Small intestine (tissue), 7 donors: ENCODE measurements at regions not wholly inside any gene's neighbourhood (a gene's known extent, or its start where the extent isn't known, plus 50 kb on each side); places are given as distances from the start of the nearest gene placed in this dataset.
"Not testable (repeated sequence)": the region's sequence is repeated elsewhere in the genome, so short reads cannot be mapped to it uniquely, and the experiment has no call there.

ENCODE experiments used
- DNase-seq, 2 donors: peaks; one replicate each; pipeline versions ENCODE4 v3.0.0 to v3.0.0-alpha.2; 2013
- FAIRE-seq: peaks from 2 replicates; lab custom pipeline; 2012; peaks lifted over from hg19 to GRCh38; lab: Jason Lieb, UNC
- H3K27ac ChIP-seq, 3 donors: one replicate each; pipeline ENCODE4 v1.5.1; 2013; ENCODE audit warnings: low read length in 2 of 3, mild to moderate bottlenecking in 2 of 3, control low read depth in 1 of 3, inconsistent platforms in 1 of 3, low read depth in 1 of 3, moderate library complexity in 1 of 3
- H3K27me3 ChIP-seq, 3 donors: one replicate each; pipeline ENCODE4 v1.6.1; 2013; ENCODE audit warnings: low read length in 3 of 3, inconsistent platforms in 1 of 3; ENCODE audit not compliant: control insufficient read depth in 3 of 3, insufficient read depth in 3 of 3
- H3K36me3 ChIP-seq, 3 donors: one replicate each; pipeline ENCODE4 v1.6.1; 2013; ENCODE audit warnings: low read length in 3 of 3, inconsistent platforms in 1 of 3, low read depth in 1 of 3, mild to moderate bottlenecking in 1 of 3, moderate library complexity in 1 of 3; ENCODE audit not compliant: control insufficient read depth in 3 of 3, insufficient read depth in 2 of 3
- H3K4me1 ChIP-seq, 3 donors: one replicate each; pipeline ENCODE4 v1.6.1; 2013; ENCODE audit warnings: low read length in 2 of 3, inconsistent platforms in 1 of 3, low read depth in 1 of 3, mild to moderate bottlenecking in 1 of 3, moderate library complexity in 1 of 3; ENCODE audit not compliant: control insufficient read depth in 3 of 3, insufficient read depth in 2 of 3
- H3K4me3 ChIP-seq, 3 donors: one replicate each; pipeline ENCODE4 v1.5.1; 2013; ENCODE audit warnings: low read length in 3 of 3, control low read depth in 1 of 3, inconsistent platforms in 1 of 3, low read depth in 1 of 3, mild to moderate bottlenecking in 1 of 3, moderate library complexity in 1 of 3
- H3K9me3 ChIP-seq, 2 donors: one replicate each; pipeline ENCODE4 v1.6.1; 2013; ENCODE audit warnings: low read depth in 1 of 2, low read length in 1 of 2; ENCODE audit not compliant: control insufficient read depth in 2 of 2, insufficient read depth in 1 of 2
- WGBS, 3 donors: extraction: QIAGEN DNeasy Blood & Tissue Kit; methylation state at CpG; one replicate each; pipeline ENCODE4 v1.1.7; 2013; 5-methylcytosine and 5-hydroxymethylcytosine counted together
- donor health status: healthy with polysubstance abuse.
- donor health status: control.
- donor health status: control.
- donor health status: Bipolar disorder and iron deficiency.
- donor health status: healthy.

DNA sequence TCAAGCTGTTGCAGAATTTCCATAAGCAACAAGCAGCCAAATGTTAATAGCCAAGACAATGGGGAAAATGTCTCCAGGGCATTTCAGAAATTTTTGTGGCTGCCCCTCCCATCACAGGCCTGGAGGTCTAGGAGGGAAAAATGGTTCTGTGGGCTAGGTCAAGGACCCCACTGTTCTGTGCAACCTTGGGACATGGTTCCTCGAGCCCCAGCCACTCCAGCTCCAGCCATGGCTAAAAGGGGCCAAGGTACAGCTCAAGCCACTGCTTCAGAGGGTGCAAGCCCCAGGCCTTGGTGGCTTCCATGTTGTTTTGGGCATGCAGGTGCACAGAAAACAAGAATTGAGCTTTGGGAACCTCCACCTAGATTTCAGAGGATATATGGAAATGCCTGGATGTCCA, 122.1 kb upstream of the OTOS start:
- not testable (repeated sequence) for FAIRE-seq, H3K4me3 ChIP-seq, H3K27me3 ChIP-seq, H3K4me1 ChIP-seq, H3K27ac ChIP-seq, H3K36me3 ChIP-seq, H3K9me3 ChIP-seq, DNase-seq
- WGBS, 3 donors = 7 to 28% (median 27%) methylated on average over 1 of the region's 1 CpG

DNA sequence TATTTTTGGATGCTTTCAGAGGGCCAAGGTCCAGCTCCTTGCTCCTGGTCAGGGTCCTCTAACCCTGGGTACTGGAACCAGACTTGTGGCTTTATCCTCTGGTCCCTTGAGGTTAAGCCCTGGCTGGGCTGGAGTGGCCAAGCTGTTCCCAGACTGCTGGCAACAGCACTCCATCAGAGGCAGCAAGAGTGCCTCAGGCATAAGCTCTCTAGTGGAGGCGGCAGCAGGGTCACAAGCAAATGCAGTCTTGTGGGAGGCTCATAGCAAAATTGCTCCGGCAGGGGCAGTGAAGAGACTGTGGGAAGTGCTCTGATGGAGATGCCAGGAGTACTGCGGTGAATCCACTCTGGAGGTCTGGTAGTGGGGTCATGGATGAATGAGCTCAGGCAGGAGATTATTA, 128.9 kb upstream of the OTOS start:
- Histone ChIP-seq H3K9me3 (peaks cover 0 to 5% of the 10 kb centered on the region in 2 donors), H3K27me3 (peaks cover 0 to 3% (median 0%) of the 10 kb centered on the region in 3 donors), H3K27ac (no peak overlapping the region), H3K4me3 (no peak overlapping the region), H3K36me3 (no peaks in the 10 kb centered on the region), H3K4me1 (no peaks in the 10 kb centered on the region)
- FAIRE-seq = no peak
- no peak for DNase-seq
- WGBS, 3 donors = 84 to 94% (median 92%) methylated on average over 3 of the region's 3 CpGs

DNA sequence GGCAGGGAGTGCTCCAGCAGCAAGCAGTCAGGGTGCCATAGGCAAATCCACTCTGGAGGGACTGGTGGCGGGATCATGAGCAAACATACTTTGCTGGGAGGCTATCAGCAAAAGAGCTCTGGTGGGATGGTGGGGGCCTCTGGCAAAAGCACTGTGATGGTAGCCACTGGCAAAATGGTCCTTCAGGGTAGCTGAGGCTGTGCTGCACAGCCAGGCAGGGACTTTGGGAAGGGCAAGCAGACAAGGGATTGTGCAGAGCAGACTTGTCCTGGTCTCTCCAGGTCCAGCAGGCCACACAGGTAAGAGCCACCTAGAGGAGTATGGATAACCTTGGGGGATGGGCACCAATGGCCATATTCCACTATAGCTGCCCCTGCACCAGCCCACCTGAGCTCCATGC, 129.4 kb upstream of the OTOS start:
- DNase-seq (no peak), FAIRE-seq (no peak)
- H3K36me3 ChIP-seq = no peaks in the 10 kb centered on the region
- peaks cover 0 to 5% of the 10 kb centered on the region in 2 donors for H3K9me3 ChIP-seq
- H3K27me3 ChIP-seq = peaks cover 0 to 3% (median 0%) of the 10 kb centered on the region in 3 donors
- WGBS, 3 donors = 90 to 100% (median 92%) methylated on average over 1 of the region's 1 CpG
- H3K4me3 ChIP-seq = no peak overlapping the region
- no peaks in the 10 kb centered on the region for H3K4me1 ChIP-seq
- H3K27ac ChIP-seq = no peak overlapping the region

DNA sequence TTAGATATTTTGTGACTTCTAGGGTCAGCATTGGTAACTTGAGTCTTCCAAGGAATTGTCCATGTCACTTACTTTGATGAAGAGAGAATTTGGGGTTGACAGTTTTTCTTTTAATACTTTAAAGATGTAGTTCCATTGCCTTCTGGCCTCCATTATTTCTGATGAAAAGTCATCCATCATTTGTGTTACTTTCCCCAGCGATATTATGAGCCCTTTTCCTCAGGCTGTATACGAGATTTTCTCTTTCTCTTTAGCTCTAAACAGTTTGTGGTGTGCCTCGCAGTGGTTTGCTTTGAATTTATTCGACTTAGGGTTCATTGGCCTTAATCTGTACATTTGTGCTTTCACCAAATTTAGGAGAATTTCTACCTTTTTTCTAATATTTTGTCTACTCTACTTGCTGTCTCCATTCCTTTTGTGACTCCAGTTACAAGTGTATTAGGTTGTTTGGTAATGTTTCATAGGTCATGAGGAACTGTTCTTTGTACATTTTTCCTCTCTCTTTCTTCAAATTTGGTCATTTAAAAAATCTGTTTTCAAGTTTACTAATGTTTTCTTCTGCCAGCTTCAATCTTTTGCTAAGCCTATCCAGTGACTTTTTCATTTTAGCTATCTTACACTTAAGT, 131.4 kb upstream of the OTOS start:
- H3K36me3 ChIP-seq = no peaks in the 10 kb centered on the region
- H3K27ac ChIP-seq = no peak overlapping the region
- H3K4me3 ChIP-seq = no peak overlapping the region
- WGBS, 3 donors = 65 to 77% (median 67%) methylated on average over 4 of the region's 4 CpGs
- H3K27me3 ChIP-seq = peaks cover 0 to 3% (median 0%) of the 10 kb centered on the region in 3 donors
- FAIRE-seq (no peak), DNase-seq (no peak)
- H3K4me1 ChIP-seq = no peaks in the 10 kb centered on the region
- peaks cover 0 to 5% of the 10 kb centered on the region in 2 donors for H3K9me3 ChIP-seq

DNA sequence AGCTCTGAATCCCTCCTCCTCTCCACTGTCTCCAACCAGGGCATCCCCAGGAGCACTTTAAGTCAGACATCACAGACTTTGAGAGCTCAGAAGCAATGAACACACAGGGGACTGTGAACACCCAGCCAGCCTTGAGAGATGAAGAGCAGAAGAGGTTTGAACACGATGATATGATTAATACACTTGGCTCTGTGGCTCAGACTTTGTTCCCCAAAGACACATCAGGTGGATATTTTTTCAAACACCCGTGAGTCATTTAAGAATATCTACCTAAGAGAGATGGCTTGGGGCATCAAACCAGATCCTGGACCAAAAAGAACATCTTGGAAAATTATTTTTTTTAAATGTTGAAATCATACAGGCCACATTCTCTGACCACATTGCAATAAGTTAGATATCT, 134.9 kb upstream of the OTOS start:
- DNase-seq (no peak), FAIRE-seq (no peak)
- Histone ChIP-seq H3K36me3 (no peaks in the 10 kb centered on the region), H3K27ac (no peak overlapping the region), H3K4me1 (no peaks in the 10 kb centered on the region), H3K9me3 (no peaks in the 10 kb centered on the region), H3K27me3 (peaks cover 0 to 3% (median 0%) of the 10 kb centered on the region in 3 donors), H3K4me3 (no peak overlapping the region)
- 37 to 62% (median 46%) methylated on average over 2 of the region's 2 CpGs for WGBS, 3 donors

DNA sequence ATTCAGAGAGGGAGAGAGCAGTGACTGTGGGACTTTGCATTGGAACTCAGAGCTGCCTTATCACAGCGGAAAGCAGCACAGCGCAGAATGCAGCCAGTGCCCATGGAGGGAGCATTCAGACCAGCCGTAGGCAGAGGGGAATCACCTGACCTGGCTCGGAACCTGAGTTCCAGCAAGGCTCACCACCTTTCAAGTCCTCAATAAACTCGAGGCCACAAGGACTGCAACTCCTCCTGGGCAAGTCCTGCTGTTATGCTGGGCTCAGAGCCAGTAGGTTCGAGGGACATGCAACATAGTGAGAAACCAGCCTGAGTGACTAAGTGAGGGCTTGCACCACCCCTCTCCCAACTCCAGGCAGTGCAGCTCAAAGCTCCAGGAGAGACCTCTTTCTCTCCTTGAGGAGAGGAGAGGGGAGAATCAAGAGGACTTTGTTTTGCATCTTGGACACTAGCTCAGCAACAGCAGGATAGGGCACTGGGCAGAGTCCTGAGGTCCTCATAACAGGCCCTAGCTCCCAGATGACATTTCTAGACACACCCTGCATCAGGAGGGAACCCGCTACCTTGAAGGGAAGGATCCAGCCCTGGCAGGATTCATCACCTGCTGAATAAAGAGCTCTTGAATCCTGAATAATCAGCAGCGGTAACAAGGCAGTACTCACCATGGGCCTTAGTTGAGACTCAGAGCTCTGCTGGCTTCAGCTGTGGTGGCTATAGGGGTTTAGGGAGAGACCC, 136.8 kb upstream of the OTOS start:
- H3K9me3 ChIP-seq = no peaks in the 10 kb centered on the region
- H3K4me3 ChIP-seq = no peak overlapping the region
- no peaks in the 10 kb centered on the region for H3K36me3 ChIP-seq
- H3K27me3 ChIP-seq = peaks cover 0 to 3% (median 0%) of the 10 kb centered on the region in 3 donors
- H3K4me1 ChIP-seq = no peaks in the 10 kb centered on the region
- WGBS, 3 donors = 64 to 72% (median 68%) methylated on average over 8 of the region's 8 CpGs
- DNase-seq = no peak
- no peak overlapping the region for H3K27ac ChIP-seq
- FAIRE-seq = no peak

DNA sequence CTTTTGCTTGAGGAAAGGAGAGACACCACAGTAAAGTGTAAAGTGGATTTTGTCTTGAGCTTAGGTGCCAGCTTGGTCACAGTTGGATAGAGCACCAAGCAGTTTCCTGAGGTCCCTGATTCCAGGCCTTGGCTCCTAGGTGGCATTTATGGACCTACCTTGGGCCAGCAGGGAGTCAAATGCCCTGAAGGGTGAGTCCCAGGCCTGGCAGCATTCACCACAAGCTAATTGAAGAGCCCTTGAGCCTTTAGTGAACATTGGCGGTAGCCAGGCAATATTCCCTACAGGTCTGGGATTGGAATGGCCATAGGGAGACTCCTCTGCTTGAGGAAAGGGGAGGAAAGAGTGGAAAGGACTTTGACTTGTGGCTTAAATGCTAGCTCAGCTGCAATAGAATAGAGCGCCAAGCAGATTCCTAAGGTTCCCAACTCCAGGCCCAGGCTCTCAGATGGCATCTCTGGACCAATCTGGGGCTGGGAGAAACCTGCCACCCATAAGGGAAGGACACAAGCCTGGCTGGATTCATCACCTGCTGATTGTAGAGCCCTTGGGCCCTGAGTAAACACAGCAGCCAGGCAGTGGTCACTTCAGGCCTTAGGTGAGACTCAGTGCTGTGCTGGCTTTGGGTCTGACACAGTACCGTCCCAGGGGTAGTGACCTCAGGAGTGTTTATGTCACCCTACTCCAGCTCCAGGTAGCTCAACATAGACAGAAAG, 137.5 kb upstream of the OTOS start:
- no peak overlapping the region for H3K27ac ChIP-seq
- no peak overlapping the region for H3K4me3 ChIP-seq
- WGBS, 3 donors = 72 to 81% (median 78%) methylated on average over 3 of the region's 3 CpGs
- H3K36me3 ChIP-seq = no peaks in the 10 kb centered on the region
- no peaks in the 10 kb centered on the region for H3K4me1 ChIP-seq
- DNase-seq (no peak), FAIRE-seq (no peak)
- H3K9me3 ChIP-seq = no peaks in the 10 kb centered on the region
- peaks cover 0 to 3% (median 0%) of the 10 kb centered on the region in 3 donors for H3K27me3 ChIP-seq

DNA sequence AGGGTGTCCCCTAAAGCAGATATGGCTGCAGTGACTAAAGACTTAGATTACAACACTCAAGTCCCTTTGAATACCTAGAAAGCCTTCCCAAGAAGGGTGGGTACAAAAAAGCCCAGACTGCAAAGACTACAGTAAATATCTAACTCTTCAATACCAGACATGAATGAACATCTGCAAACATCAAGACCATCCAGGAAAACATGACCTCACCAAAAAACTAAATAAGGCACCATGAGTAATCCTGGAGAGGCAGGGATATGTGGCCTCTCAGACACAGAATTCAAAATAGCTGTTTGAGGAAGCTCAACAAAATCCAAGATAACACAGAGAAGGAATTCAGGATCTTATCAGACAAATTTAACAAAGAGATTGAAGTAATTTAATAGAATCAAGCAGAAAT, 138.2 kb upstream of the OTOS start:
- Histone ChIP-seq H3K27ac (no peak overlapping the region), H3K27me3 (peaks cover 0 to 3% (median 0%) of the 10 kb centered on the region in 3 donors), H3K36me3 (no peaks in the 10 kb centered on the region), H3K4me3 (no peak overlapping the region), H3K4me1 (no peaks in the 10 kb centered on the region), H3K9me3 (no peaks in the 10 kb centered on the region)
- no peak for FAIRE-seq
- DNase-seq = no peak
